AG04449 (cell line): ENCODE measurements at regions not wholly inside any gene's neighbourhood (a gene's known extent, or its start where the extent isn't known, plus 50 kb on each side); places are given as distances from the start of the nearest gene placed in this dataset.

Experiments used
- CTCF ChIA-PET: fragments of 350-600 bp; formaldehyde crosslinking; extraction: SDS; loops from one replicate; lab custom pipeline; 2021; ENCODE audit warnings: antibody characterized with exemption; lab: Yijun Ruan, JAX
- POLR2A ChIA-PET: fragments of 400-600, 350-600 bp; formaldehyde crosslinking; extraction: SDS; loops from one replicate; lab custom pipeline; 2020; ENCODE audit warnings: antibody characterized with exemption, inconsistent platforms; lab: Yijun Ruan, JAX
- DNase-seq: peaks from one replicate; pipeline ENCODE4 v3.0.0-alpha.2; 2010; ENCODE audit warnings: low read depth, low spot score
- H3K4me3 ChIP-seq: 2 replicates; pipeline ENCODE4 v1.5.1; 2011; ENCODE audit warnings: low read depth, mild to moderate bottlenecking, control low read depth, low read length
- TF ChIP-seq, protein P1 (sequence below): IDR thresholded peaks from one replicate; pipeline ENCODE4 v1.5.1; 2011; ENCODE audit warnings: mild to moderate bottlenecking, moderate library complexity, low read length, control low read depth, inconsistent platforms; ENCODE audit not compliant: insufficient read depth; ENCODE audit errors: missing control alignments

DNA sequence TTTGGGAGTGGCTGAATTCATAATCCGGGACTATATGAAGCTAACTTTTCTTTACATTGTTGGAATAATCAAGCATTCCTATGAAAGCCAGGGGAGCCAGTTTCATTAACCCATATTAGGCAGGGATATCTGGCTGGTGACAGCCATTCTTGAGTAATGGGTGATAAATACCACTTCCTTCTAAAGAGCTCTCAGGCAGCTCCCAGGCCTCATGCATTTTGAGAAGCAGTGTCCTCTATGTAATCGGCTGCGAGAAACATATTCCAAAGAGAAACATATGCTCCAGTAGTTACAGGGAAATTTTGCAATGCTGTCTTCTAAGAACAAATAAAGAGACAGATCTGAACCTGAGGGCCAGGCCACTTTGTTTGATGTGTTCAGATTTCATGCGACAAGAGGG lies 83.1 kb downstream of the MSX2 start:
- POLR2A ChIA-PET = no interaction called here
- TF ChIP-seq, protein P1, sequence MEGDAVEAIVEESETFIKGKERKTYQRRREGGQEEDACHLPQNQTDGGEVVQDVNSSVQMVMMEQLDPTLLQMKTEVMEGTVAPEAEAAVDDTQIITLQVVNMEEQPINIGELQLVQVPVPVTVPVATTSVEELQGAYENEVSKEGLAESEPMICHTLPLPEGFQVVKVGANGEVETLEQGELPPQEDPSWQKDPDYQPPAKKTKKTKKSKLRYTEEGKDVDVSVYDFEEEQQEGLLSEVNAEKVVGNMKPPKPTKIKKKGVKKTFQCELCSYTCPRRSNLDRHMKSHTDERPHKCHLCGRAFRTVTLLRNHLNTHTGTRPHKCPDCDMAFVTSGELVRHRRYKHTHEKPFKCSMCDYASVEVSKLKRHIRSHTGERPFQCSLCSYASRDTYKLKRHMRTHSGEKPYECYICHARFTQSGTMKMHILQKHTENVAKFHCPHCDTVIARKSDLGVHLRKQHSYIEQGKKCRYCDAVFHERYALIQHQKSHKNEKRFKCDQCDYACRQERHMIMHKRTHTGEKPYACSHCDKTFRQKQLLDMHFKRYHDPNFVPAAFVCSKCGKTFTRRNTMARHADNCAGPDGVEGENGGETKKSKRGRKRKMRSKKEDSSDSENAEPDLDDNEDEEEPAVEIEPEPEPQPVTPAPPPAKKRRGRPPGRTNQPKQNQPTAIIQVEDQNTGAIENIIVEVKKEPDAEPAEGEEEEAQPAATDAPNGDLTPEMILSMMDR = no peak

DNA sequence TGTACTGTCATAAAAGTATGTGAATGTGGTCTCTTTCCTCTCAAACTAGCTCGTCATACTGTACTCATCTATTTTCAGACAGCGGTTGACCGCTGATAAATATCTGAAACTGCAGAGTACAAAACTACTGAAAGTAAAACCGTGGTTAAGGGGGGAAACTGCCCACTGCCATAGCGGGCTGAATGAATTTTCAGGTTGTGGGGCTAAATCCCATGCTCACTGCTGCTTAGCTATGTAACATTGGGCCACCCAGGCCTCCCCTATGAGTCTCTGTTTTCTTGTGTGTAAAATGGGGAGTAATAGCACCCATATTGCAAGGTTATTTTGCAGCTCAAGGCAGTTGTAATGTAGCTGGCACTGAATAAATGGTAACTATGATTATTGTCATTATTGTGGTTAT lies 82.3 kb downstream of the MSX2 start:
- POLR2A ChIA-PET = no interaction called here
- TF ChIP-seq, protein P1 = no peak
- DNase-seq = no peak
- no peak overlapping the region for H3K4me3 ChIP-seq
- CTCF ChIA-PET = interaction anchor here (1.2 to 1.9 kb wide), 2 partner anchors 12 to 14 kb away, joined by 3 to 8 read pairs; no protein-coding TSS in a partner anchor

More for the DNA sequence above, 83.1 kb downstream of the MSX2 start:
- CTCF ChIA-PET = interaction anchor here (0.9 to 1.9 kb wide), 2 partner anchors 9 to 15 kb away, joined by 3 to 8 read pairs; no protein-coding TSS in a partner anchor
- H3K4me3 ChIP-seq = no peak overlapping the region
- no peak for DNase-seq

DNA sequence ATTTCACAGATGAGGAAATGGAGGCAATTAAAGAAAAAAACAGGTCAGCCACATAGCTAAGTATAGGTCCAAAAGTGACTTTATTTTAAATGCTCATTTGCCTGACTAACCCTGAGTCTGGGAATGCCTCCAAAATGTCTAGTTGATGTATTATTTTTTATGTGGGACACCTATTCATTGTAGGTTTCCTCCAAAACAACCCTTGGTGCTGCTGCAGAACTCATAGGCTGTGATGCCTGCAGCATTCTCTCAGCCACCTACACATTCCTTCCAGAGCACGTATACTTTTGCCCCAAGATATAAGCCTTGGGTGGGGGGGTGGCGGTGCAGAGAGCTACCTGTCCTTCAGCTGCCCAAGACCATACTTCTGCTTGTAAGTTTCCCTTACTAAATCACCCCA lies 77.4 kb downstream of the MSX2 start:
- no peak overlapping the region for H3K4me3 ChIP-seq
- TF ChIP-seq, protein P1 = no peak
- ChIA-PET POLR2A (no interaction called here), CTCF (interaction anchor here (0.9 to 1.6 kb wide), 4 partner anchors 10 to 382 kb away, joined by 3 to 7 read pairs (median 4); no protein-coding TSS in a partner anchor)
- DNase-seq = no peak

DNA sequence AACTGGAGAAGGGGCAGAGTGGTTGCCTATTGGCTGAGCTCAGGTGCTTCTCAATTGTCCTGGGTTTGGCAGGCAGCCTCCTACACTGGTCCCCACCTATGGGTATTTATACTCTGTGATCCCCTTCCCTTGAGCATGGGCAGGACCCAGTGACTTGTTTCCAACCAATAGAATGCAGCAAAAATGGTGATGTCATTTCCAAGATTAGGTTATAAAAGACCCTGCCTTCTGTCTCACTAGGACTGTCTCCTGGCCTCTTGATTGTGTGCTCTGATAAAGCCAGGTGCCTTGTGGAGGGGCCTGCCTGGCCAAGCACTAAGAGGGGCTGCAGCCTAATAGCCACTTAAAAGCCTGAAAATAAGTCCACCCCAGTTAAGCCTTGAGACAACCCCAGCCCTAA lies 76.1 kb downstream of the MSX2 start:
- ChIA-PET POLR2A (no interaction called here), CTCF (interaction anchor here (1.4 to 1.6 kb wide), 2 partner anchors 9 to 381 kb away, joined by 4 to 7 read pairs; no protein-coding TSS in a partner anchor)
- TF ChIP-seq, protein P1 = no peak

DNA sequence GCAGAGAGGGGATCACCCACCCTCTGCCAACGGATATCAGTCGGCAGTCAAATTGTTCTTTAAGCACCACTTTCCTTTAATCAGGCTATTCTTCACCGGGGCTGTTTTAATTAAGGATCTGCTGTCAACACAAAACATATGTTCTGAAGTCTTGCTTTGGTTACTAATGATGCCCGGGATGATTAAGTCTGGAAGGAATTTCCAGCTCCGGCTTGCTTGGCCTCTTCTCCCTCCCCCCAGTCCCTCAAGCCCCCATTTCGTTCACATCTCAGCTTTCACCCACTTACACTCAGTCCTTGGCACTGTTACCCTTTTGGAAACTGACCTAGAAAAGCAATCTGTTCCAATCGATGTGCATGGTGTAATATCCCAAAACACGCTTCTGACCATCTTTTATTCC lies 74.7 kb downstream of the MSX2 start:
- TF ChIP-seq, protein P1 = no peak
- DNase-seq = no peak
- H3K4me3 ChIP-seq = no peak overlapping the region
- ChIA-PET CTCF (interaction anchor here (9.0 kb wide), 1 partner anchor 378 kb away, joined by 133 read pairs; no protein-coding TSS in a partner anchor), POLR2A (no interaction called here)

More for the DNA sequence above, 76.1 kb downstream of the MSX2 start:
- no peak for DNase-seq
- H3K4me3 ChIP-seq = no peak overlapping the region

DNA sequence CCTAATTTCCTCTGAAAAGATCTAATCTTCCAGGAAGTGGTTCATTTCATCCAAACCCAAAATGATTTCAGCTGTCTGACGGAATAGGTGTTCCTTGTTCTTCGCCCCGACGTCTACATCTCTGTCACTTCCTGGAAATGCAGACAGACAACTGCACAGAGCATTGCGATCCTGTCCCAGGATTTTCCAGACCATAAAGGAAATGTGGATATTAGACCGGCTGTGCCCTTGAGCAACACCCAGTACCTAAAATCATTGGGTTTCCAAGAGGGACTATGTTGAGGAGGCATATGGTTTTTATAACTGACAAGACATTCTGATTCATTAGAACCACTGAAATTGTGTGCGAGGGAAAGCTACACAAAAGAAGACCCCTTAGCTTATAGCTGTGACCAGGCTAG lies 74.2 kb downstream of the MSX2 start:
- no peak for DNase-seq
- POLR2A ChIA-PET = no interaction called here
- TF ChIP-seq, protein P1 = no peak
- CTCF ChIA-PET = interaction anchor here (9.0 kb wide), 1 partner anchor 377 kb away, joined by 133 read pairs; no protein-coding TSS in a partner anchor
- H3K4me3 ChIP-seq = no peak overlapping the region
